ENCODE measurements at regions not wholly inside any gene's neighbourhood (a gene's known extent, or its start where the extent isn't known, plus 50 kb on each side); places are given as distances from the start of the nearest gene placed in this dataset.

GRCh38 chr5:125143011-125143410, 396.6 kb upstream of the ZNF608 start:
- Mint-ChIP-seq H3K36me3 (ENCODE audit: low read depth) (peaks cover 5% of the 10 kb centered on the region; the same call in 1 of the 2 replicates), H3K27me3 (ENCODE audit: insufficient read depth) (no peaks in the 10 kb centered on the region), H3K27ac (no peak overlapping the region), H3K9me3 (no peaks in the 10 kb centered on the region), H3K4me1 (ENCODE audit: low read depth) (peaks cover 29% of the 10 kb centered on the region), H3K4me3 (no peak overlapping the region)
- DNase-seq: no peak
- no peak for TF ChIP-seq CTCF (IDR thresholded peaks at IDR 0.05)

GRCh38 chr5:125148076-125148475, 401.6 kb upstream of the ZNF608 start:
- H3K27ac Mint-ChIP-seq: no peak overlapping the region
- no peak for TF ChIP-seq CTCF (IDR thresholded peaks at IDR 0.05)
- peaks cover 12% of the 10 kb centered on the region; the same call in 1 of the 2 replicates for H3K27me3 Mint-ChIP-seq (ENCODE audit: insufficient read depth)

GRCh38 chr5:125148706-125149105, 402.3 kb upstream of the ZNF608 start:
- no peaks in the 10 kb centered on the region for H3K36me3 Mint-ChIP-seq (ENCODE audit: low read depth)
- no peaks in the 10 kb centered on the region for H3K4me1 Mint-ChIP-seq (ENCODE audit: low read depth)
- H3K27me3 Mint-ChIP-seq (ENCODE audit: insufficient read depth): peaks cover 12% of the 10 kb centered on the region; the same call in 1 of the 2 replicates
- TF ChIP-seq CTCF (IDR thresholded peaks at IDR 0.05): no peak
- no peak overlapping the region for H3K27ac Mint-ChIP-seq
- H3K4me3 Mint-ChIP-seq: no peak overlapping the region
- no peak for DNase-seq
- no peaks in the 10 kb centered on the region for H3K9me3 Mint-ChIP-seq

More at GRCh38 chr5:125148076-125148475, 401.6 kb upstream of the ZNF608 start:
- Mint-ChIP-seq H3K9me3 (no peaks in the 10 kb centered on the region), H3K4me3 (no peak overlapping the region), H3K36me3 (ENCODE audit: low read depth) (no peaks in the 10 kb centered on the region), H3K4me1 (ENCODE audit: low read depth) (peaks cover under 1% of the 10 kb centered on the region)
- no peak for DNase-seq

- peaks cover 12% of the 10 kb centered on the region; the same call in 1 of the 2 replicates for H3K27me3 Mint-ChIP-seq (ENCODE audit: insufficient read depth)
- H3K4me1 Mint-ChIP-seq (ENCODE audit: low read depth): no peaks in the 10 kb centered on the region
- no peak for TF ChIP-seq CTCF (IDR thresholded peaks at IDR 0.05)
- no peaks in the 10 kb centered on the region for H3K9me3 Mint-ChIP-seq
- no peak overlapping the region for H3K4me3 Mint-ChIP-seq
- H3K27ac Mint-ChIP-seq: no peak overlapping the region
- no peaks in the 10 kb centered on the region for H3K36me3 Mint-ChIP-seq (ENCODE audit: low read depth)
- DNase-seq: no peak
These were observed 402.7 kb upstream of the ZNF608 start for GRCh38 chr5:125149110-125149509.

- H3K4me3 Mint-ChIP-seq: no peak overlapping the region
- H3K4me1 Mint-ChIP-seq (ENCODE audit: low read depth): no peaks in the 10 kb centered on the region
- no peaks in the 10 kb centered on the region for H3K9me3 Mint-ChIP-seq
- no peak for DNase-seq
- no peak overlapping the region for H3K27ac Mint-ChIP-seq
- no peaks in the 10 kb centered on the region for H3K36me3 Mint-ChIP-seq (ENCODE audit: low read depth)
- TF ChIP-seq CTCF (IDR thresholded peaks at IDR 0.05): no peak
- peaks cover 12% of the 10 kb centered on the region; the same call in 1 of the 2 replicates for H3K27me3 Mint-ChIP-seq (ENCODE audit: insufficient read depth)
These were observed 403.1 kb upstream of the ZNF608 start for GRCh38 chr5:125149527-125149926.

Data from HFFc6 (cell line).